ENCODE measurements at regions not wholly inside any gene's neighbourhood (a gene's known extent, or its start where the extent isn't known, plus 50 kb on each side); places are given as distances from the start of the nearest gene placed in this dataset.

GRCh38 chr18:78675231-78675630 lies 304.4 kb upstream of the SALL3 start:
- no peak for DNase-seq (ENCODE audit: low read depth)
- no peak overlapping the region for H3K4me3 ChIP-seq (ENCODE audit: low read depth, low read length)
- TF ChIP-seq, protein P1, sequence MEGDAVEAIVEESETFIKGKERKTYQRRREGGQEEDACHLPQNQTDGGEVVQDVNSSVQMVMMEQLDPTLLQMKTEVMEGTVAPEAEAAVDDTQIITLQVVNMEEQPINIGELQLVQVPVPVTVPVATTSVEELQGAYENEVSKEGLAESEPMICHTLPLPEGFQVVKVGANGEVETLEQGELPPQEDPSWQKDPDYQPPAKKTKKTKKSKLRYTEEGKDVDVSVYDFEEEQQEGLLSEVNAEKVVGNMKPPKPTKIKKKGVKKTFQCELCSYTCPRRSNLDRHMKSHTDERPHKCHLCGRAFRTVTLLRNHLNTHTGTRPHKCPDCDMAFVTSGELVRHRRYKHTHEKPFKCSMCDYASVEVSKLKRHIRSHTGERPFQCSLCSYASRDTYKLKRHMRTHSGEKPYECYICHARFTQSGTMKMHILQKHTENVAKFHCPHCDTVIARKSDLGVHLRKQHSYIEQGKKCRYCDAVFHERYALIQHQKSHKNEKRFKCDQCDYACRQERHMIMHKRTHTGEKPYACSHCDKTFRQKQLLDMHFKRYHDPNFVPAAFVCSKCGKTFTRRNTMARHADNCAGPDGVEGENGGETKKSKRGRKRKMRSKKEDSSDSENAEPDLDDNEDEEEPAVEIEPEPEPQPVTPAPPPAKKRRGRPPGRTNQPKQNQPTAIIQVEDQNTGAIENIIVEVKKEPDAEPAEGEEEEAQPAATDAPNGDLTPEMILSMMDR (IDR thresholded peaks at IDR 0.05; ENCODE audit: insufficient read depth, low read length) = no peak

- TF ChIP-seq, protein P1 (IDR thresholded peaks at IDR 0.05; ENCODE audit: insufficient read depth, low read length) = no peak
- DNase-seq (ENCODE audit: low read depth) = no peak
These were observed 302.8 kb upstream of the SALL3 start for GRCh38 chr18:78676622-78677482.

DNA sequence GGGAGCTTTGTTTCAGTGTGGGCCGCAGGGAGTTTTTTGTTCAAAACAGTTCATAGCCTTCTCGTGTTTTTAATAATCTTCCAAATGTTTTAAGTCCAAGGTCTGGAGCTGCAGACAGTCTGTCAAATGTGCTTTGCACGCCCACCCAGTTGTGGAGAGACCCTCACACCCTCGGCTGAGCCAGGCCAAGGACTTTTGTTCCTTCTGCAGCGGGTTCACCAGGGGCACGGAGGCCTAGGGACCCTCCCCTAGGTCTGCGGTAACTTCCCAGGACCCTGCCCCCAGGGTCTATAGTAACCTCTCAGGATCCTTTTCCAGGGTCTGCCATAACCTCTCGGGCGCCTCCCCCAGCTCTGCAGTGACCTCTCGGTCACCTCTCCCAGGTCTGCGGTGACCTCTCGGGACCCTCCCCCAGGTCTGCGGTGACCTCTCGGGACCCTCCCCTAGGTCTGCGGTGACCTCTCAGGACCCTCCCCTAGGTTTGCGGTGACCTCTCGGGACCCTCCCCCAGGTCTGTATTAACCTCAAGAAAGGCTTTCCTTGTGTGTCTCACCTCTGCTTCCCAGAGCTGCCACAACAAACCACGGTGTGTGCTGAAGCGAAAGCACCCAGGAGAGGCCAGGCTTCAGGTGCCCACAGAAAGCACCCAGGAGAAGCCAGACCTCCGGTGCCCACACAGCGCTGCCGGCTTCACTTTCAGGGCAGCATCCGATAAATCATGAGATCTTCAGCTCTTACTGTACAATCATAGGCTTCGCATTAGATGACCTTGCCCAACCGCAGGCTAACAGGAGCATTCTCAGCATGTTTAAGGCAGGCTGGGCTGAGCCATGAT lies 301.9 kb upstream of the SALL3 start:
- DNase-seq (ENCODE audit: low read depth) = no peak
- TF ChIP-seq, protein P1 (IDR thresholded peaks at IDR 0.05; ENCODE audit: insufficient read depth, low read length) = no peak
- no peak overlapping the region for H3K4me3 ChIP-seq (ENCODE audit: low read depth, low read length)

More at GRCh38 chr18:78676622-78677482, 302.8 kb upstream of the SALL3 start:
- H3K4me3 ChIP-seq (ENCODE audit: low read depth, low read length) = no peak overlapping the region

DNA sequence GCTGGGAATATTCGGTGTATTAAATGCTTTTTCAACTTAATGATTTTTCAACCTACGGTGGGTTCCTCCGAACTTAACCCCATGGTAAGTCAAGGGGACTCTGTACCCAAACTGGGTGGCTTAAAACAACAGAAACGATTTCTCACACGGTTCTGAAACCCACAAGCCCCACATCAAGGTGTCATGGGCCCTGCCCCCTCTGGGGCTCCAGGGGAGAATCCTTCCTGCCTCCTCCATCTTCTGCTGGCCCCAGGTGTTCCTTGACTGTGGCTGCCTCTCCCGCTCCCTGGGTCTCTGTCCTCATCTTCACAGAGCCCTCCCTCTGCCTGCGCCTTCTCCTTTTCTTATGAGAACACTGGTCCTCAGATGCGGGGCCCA lies 301.3 kb upstream of the SALL3 start:
- no peak overlapping the region for H3K4me3 ChIP-seq (ENCODE audit: low read depth, low read length)
- DNase-seq (ENCODE audit: low read depth) = no peak
- TF ChIP-seq, protein P1 (IDR thresholded peaks at IDR 0.05; ENCODE audit: insufficient read depth, low read length) = no peak

- TF ChIP-seq, protein P1 (IDR thresholded peaks at IDR 0.05; ENCODE audit: insufficient read depth, low read length) = no peak
- no peak for DNase-seq (ENCODE audit: low read depth)
- H3K4me3 ChIP-seq (ENCODE audit: low read depth, low read length) = no peak overlapping the region
These were observed 300.6 kb upstream of the SALL3 start for GRCh38 chr18:78679031-78679430.

DNA sequence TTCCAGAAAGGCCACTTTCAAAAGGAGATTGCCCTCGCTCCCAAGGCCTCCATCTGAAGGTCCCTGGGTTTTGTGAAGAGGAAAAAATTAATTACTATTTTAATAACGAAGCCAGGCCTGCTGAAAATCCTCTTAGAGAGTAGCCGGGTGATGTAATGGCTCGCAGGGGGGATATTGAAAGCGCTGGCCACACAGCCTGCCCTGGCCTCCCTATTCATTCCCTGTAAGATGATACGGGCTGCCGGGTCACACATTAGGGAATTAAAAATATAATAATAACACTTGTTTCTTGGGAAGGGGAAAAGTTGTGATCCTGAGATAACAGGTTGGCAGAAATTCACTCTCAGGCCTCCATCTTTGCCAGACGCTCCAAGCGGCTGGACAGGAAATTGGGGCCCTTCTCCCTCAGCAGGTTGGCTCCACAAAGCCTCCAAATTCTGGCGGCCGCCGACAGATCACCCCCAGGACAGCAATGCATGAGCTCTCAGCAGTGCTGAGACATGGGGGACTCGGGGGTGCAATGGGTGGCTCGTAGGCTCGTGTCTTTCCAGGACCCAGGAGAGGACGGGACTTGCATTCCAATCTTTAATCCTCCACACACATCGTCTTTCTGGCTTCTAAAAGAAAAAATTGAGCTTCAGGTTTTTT lies 299.9 kb upstream of the SALL3 start:
- H3K4me3 ChIP-seq (ENCODE audit: low read depth, low read length) = no peak overlapping the region
- TF ChIP-seq, protein P1 (IDR thresholded peaks at IDR 0.05; ENCODE audit: insufficient read depth, low read length) = no peak
- DNase-seq (ENCODE audit: low read depth) = no peak

Measured in fibroblast of the aortic adventitia (primary cell).